GM21367 (cell line): ENCODE measurements at regions not wholly inside any gene's neighbourhood (a gene's known extent, or its start where the extent isn't known, plus 50 kb on each side); places are given as distances from the start of the nearest gene placed in this dataset.

Source experiments
- ATAC-seq: cut with Tn5 transposase; IDR thresholded peaks from one replicate; pipeline ENCODE4 v1.9.1; 2021; ENCODE audit not compliant: unreplicated experiment

DNA sequence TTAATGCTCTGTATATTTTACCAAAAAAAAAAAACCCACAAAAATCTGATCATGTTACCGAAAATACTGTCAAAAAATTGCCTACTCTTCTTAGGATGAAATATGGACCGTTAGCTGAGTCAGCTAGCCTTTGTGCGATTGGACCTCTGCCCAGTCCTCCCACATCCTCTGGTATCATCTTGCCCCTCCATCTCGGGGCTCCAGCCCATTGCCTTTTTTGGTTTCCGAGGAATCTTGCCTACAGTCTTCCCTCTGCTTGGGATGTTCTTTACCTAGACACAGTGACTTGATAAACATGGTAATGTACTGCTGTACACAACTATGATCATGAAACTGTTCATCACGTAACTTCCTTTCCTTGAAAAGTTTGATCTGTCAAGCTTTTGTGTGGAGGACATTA, 371.4 kb downstream of the SV2B start:
- ATAC-seq: no peak

DNA sequence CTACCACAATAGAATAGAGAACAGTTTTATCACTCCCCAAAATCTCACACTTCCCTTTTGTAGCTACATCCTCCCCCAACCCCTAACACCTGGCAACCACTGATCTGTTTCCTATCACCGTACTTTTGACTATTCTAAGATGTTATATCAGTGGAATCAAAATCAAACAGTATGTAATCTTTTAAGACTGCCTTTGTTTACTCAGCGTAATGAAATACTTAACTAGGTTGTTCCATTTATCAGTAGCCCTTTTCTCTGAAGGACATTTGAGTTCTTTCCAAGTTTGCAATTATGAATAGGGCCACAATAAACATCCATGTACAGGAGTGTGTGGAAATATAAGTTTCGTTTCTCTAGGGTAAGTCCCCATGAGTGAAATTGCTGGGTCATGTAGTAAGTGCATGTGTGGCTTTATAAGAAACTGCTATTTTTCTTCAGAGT, 372.3 kb downstream of the SV2B start:
- no peak for ATAC-seq

DNA sequence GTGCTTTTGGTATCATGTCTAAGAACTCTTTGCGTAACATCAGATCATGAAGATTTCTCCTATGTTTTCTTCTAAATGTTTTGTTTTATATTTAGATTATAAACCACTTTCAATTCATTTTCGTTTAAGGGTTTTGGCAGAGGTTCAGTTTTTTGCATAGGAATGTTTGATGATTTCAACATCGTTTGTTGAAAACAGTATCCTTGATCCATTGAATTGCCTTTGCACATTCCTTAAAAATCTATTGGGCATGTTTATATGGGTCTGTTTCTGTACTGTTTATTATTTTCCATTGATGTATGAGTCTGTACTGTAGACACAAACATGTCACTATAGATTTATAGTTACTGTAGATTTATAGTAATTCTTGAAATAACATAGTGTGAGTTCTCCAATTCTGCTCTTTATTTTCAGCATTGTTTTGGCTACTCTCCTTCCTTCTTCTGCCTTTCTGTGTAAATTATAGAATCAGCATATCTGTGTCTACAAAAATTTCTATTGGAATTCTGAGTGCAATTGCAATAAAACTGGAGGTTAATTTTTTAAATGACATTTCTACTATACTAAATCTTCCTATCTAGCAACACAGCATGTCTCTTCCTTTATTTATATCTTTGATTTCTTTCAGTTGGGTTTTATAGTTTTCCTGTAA, 374.0 kb downstream of the SV2B start:
- ATAC-seq: no peak

DNA sequence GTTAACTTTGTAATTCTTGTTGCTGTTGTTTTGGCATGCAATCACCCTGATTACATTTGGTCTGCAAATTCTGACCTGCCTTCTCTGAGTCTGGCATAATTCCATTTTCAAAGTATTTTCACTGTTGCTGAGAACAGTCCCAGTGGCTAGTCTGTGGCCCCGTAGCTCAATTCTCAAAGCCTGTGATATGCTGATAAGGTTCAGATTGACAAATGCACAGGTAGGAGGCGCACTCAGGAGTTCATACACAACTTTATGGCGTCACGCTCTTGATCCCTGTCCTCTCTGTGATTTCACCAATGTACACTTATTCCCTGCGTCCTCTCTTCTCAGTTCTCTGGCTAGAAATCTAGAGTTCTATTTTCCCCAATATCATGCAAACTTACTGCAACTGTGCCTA, 376.6 kb upstream of the SLCO3A1 start:
- ATAC-seq: no peak

DNA sequence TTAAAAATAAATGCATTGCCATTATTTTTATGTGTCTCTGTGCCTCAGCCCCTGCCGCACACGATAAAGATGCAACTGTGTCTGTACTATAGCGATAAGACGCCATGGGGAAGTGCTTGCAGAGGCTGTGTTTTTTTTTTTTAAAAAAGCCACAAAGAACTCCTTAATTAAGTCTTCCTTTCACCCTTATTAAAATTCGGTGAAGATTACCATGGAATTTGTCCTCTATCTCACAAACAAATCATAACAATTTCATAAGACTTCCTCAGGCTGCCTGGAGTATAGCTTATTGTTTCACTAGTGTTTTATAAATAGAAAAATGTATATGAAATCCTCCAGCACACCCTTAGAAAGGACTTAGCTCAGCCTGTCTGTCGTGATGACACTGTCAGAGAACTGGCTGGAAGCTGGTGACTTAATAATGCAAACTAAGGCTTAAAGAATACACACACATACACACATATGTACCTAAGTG, 374.8 kb upstream of the SLCO3A1 start:
- no peak for ATAC-seq

DNA sequence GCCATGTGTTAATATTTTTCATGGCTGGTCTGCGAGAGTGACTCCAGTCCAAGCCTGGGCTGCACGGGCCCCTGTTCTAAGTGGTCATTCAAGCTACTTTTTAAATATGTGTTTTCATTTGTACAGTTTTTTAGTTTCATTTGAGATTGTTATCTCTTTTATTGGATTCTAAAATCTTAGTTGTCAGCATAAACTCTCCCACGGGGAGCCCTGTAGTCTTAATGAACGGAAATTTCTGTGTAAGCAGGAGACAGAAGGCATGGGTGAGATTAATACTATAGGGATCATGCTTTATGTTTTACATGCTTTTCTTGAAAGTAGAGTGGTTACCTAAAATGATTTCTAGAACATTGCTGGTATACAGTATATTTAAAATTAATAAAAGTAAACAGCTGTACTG, 373.1 kb upstream of the SLCO3A1 start:
- ATAC-seq: no peak

DNA sequence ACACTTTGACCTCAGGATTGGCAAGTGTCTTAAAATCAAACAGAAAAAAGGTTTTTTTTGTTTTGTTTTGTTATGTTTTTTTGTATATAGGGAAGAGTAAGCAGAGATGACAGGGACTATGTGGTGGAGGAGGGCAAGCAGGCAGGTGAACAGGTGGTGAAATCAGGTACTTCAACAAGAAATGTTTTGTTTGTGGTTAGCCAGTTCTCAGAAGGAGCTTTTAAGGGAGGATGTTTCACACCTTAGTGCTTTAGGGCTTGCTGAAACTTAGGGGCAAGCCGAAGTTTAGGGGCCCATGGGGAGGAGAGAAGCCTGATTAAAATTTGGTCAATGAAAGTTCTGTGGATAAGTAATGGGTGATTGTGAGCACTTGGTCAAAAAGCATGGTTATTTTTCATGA, 370.7 kb upstream of the SLCO3A1 start:
- ATAC-seq: no peak

DNA sequence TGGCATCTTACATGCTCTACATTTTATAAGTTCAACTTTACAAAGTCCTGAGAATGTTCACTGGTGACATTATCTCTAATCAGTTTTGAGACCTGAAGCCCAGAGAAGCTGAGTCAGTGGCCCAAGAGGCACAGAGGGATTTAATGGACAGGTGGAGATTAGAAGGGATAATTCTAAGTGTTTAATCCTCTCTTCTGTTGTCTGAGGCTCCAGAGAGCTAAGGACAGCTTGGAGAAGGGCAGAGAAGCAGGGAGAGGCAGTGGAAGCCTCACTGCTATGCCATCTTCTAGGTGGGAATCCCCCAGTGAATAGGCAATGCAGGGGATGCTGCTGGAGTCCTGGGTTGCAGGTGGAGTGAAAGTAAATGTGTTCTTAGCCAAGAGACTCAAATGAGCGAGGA, 369.4 kb upstream of the SLCO3A1 start:
- ATAC-seq: no peak

DNA sequence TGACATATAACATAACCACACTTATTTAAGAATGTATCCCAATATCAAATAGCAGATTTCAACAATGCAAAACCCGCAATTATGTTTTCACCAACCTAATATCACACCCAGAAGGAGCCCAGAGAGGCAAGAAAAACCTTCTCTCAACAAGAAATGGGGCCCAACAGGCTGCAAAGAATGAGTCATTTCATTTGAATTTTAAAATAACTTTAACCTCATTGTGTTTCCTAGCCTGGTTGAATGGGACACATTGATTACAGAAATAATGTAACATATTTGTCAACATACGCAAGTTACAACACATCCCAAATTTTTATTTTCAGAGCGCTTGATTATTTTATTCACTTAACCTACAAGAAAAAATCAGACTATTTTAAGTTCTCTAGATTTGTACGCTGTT, 365.1 kb upstream of the SLCO3A1 start:
- no peak for ATAC-seq

DNA sequence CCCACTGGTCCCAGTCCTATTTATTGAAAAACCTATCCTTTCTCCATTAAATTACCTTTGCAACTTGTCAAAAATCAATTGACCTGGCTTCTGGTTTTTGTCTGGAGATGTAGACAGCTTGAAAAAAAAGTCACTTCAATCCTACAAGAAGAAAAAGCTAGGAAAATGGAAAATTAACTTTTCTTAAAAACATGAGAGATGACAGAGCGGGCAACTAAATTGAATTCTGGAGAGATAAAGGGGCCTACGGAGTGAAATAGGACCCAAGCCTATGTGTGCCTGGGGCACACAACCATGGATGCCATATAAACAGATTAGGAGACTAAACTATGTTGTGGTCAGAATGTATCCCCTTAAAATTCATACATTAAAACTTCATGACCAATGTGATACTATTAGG, 363.3 kb upstream of the SLCO3A1 start:
- ATAC-seq: no peak

DNA sequence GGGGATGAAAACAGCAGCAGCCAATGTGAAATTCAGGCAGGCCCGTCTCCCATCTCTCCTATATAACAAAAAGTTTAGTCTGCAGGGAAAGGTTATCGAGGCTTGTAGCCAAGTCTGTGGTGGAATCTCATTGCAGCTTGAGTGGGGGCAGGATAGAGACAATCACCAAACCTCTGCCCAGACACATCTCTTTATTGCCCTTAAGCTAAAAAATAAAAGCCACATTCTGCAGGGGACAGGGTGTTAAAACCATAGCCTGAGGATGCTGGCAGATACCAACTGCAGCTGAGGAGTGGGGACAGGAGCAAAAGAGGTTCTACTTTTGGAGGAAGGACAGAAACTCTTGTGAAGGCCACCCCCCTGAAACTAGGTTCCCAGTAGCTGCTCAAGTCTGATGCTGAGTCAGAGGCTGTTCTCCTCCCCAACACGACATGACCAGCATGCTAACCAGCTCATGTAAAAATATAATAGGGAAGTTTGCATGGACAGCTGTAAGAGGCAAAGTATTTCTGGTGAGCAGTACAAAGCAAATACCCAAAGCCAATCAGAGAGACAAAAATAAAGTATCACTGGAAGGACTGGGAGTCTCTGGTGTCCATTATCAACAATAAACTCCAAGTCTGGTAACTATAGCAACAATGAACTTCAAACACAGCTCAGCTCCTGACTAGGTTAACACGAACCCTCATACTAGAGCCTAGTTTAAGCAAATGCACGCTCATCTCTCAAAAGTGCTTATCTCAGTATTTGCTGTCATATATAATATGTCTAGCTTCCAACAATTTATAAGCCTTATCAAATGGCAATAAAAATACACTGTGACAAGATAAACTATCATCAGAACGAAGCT, 362.2 kb upstream of the SLCO3A1 start:
- no peak for ATAC-seq

DNA sequence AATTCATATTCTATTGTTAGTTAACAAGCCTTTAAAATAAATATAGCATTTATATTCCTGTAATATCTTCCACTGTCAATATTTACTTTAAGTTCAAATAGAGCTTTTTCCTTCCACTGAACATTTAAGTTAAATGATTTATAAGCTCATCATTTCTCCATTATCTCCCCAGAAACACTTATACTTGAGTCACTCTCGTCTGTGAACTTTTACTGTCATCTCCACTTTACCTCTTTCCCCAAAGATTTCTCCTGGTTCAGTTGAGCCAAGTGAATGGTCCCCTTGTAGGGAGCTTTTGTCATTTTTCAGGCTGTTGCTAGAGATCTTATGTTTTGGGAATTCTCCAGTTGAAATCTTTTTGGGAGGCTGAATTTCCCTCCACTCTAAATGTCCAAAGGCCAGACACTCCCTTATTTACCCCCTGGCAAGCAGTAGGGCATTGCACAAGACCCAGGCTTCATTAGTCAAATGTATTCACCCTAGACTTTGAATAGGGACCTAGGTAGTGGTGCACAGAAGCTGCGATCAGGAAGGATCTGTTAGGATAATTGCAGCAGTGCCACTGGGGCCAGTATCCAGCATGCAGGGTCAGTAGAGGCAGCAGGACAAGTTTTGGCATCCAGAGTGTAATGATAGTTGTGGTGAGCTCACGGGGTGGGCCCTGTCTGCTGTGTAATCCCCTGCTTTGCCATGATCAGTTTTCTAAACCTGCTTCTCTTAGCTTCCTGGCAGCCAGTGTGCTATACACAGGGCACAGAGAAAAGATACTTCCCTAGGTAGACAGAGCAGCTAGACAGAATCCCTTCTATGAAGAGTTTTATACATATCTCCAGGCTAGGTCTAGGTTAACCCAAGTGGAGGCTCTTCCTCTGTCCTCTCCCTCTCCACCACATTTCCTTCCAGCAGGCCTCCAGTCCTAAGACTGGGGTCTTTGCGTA, 356.5 kb upstream of the SLCO3A1 start:
- no peak for ATAC-seq

DNA sequence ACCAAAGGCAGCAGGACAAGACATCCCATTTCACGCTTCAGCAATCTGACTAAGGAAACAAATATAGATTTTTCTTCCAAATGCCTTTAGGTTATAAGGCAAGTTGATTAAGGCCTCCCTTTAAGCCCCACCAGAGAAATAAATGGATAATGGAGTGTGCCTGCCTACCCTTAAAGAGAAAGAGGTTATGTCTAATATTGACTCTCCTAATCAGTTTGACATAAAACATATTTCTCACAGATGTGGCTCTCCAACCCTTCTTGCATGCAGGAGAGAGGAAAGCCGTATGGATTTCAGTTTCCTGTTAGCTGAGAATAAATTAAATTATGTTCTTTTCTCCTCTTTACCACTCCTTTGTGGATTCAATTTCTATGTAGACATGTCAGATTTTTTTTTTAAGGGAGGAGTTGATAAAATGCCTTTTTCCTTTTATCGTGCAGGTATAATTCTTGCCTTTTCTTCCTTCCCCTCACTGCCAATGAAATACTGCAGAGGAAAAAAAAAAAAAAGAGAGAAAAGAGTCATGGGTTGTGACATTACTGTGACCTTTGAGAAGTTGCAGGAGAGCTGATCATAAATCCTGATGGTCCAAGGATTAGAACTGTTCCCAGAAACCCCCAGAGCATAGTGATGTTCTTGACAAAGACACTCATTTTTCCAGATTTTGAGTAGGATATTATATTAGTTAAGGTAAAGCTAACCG, 355.3 kb upstream of the SLCO3A1 start:
- ATAC-seq: no peak

DNA sequence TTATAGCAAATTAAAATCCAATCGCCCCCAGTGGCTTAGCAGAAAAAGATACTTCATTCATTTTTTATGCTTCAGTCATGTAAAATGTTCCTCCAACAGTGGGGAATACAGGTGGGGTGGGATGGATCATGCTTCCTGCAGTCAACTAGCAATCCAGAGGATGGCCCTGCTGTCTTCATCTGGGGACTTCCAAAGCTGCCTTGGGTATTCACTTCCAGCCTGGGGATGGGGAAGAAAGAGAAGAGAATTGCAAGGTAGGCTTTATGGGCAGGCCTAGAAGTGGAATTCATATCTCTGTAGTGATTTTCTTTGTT, 354.8 kb upstream of the SLCO3A1 start:
- ATAC-seq: no peak

DNA sequence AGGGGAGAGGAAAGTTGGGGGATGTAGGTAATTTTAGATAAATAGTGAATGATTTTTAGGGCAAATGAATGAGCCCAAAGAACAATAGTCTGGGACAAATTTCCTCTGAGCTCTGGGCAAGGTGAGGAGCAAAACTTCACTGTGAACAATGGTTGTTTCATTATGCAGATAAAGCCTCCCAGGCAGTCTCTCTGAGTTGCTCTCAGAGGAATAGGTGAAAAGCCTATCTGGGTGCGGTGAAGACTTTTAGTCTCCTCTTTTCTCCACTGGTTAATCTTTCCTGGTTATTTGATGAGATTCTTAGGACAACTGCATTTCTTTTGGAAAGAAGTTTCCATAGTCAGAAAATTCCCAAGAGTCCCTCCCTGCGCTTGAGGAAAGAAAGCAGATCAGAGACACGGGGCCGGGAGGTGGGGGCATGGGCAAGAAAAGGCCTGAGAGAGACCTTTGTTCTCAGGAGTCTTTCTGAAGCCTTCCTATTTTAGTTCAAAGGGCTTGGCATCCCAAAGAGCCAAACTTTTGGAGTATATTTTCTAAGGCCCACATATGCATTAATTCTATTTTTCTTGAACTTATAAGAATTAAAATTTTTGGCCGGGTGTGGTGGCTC, 353.6 kb upstream of the SLCO3A1 start:
- no peak for ATAC-seq

DNA sequence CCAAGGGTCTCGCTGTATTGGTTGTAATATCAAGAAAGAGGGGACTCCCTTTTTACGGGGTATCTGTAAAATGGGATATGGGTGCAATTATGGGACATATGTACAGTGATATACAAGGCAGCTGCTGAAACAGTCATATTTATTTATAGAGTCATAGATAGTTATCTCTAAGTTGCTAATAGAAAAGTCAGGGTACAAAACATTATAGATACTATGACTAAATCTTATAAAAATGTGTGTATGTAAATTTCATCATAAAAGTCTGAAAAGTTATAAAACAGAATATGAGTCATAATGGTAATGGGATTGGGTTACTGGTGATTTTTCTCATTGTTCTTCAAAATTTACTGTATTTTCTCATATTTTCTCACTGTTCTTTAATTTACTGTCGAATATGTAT, 344.9 kb upstream of the SLCO3A1 start:
- ATAC-seq: no peak

DNA sequence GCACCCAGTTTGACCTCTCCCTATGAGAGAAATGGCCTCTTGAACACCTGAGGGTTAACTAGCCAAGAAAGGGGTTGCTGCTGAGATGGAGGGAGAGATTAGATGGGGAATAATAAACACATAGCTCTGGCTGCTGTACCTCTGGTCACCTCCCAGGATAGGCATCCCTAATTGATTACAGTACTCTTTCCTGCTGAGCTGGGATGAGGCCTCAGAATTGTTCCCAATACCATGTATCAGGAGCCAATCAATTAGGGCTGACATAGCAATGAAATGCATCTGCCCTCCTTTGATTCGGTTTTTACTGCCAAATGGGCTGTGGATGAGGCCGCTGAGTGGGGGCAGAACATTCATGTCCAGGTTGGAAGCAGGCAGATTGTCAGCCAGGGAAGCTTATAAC, 339.4 kb upstream of the SLCO3A1 start:
- ATAC-seq: no peak

DNA sequence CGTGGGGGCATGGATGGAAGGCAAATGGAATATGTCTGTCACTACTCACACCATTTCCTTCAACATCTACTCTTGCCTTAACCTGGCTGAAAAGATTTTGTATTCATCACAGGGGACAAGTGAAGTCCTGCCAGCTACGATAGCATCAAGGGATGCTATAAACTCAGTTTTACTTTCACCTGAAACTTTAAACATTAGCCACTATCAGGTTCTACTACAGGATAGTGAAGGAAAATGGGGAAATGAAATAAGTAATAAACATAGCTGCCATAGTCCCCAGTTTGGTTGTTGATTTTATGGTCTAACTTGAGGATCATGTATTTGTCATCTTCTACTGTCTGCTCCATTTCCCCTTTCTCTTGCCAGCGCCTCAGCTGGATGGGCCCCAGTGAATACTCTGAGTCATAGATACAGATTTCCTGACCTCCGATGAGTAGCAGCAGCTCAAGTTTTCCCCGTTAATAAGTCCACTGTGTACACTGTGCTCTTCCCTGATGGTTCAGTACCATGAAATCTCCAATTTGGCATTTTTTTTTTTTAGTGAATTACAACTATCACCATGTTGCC, 338.2 kb upstream of the SLCO3A1 start:
- no peak for ATAC-seq

DNA sequence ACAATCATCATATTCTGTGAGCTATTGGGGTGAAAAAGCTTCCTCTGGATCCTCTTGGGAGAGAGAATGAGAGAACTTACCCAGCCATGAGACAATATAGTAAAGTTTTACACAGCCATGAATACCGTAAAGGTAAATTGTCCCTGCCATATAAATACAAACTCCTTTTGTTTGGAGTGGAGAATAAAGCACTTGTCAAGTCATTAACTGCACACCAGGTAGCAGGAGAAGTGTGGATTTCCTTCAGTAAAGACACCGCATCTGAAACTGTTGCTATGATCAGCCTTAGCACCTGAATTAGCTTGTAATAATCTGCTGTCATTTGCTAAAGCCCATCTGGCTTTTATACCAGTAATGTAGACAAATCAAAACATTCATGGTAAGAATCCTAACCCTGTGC, 336.6 kb upstream of the SLCO3A1 start:
- ATAC-seq: no peak

DNA sequence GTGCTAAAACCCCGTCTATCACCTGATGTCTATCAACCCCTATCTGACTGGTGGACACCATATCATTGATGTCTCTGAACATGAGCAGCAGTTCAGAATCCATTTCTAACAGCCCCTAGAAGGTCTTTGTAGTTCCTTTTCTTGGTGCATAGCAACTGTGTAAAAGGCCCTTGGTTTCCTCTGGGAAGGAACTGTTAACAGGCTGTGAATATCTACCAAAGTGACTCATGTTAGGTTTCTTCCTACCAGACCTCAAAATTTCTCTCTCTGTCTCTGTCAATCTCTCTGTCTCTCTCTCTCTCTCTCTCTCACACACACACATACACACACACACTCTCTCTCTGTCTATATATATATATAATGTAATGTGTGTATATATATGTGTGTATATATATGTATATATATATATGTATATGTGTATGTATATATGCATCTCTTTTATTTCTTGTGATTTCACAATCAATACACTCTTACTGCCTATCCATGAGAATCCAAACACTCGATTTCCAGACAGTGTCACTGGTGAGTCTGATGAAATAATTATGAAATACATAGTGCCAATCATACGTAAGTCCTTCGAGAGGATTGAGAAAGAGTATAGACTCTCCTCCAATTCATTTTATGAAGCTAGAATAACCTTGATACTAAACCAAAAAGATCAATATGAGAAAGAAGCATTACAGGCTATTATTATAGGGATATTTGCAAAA, 335.9 kb upstream of the SLCO3A1 start:
- no peak for ATAC-seq
